ENCODE measurements at regions not wholly inside any gene's neighbourhood (a gene's known extent, or its start where the extent isn't known, plus 50 kb on each side); places are given as distances from the start of the nearest gene placed in this dataset.

GRCh38 chr4:77496457-77496856 is 109.2 kb upstream of the CXCL13 start:
- DNase-seq (ENCODE audit: extremely low read depth, low read depth): no peak
- TF ChIP-seq, protein P1, sequence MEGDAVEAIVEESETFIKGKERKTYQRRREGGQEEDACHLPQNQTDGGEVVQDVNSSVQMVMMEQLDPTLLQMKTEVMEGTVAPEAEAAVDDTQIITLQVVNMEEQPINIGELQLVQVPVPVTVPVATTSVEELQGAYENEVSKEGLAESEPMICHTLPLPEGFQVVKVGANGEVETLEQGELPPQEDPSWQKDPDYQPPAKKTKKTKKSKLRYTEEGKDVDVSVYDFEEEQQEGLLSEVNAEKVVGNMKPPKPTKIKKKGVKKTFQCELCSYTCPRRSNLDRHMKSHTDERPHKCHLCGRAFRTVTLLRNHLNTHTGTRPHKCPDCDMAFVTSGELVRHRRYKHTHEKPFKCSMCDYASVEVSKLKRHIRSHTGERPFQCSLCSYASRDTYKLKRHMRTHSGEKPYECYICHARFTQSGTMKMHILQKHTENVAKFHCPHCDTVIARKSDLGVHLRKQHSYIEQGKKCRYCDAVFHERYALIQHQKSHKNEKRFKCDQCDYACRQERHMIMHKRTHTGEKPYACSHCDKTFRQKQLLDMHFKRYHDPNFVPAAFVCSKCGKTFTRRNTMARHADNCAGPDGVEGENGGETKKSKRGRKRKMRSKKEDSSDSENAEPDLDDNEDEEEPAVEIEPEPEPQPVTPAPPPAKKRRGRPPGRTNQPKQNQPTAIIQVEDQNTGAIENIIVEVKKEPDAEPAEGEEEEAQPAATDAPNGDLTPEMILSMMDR (IDR thresholded peaks at IDR 0.05; ENCODE audit: low read depth, low read length): no peak

- DNase-seq (ENCODE audit: extremely low read depth, low read depth): no peak
- TF ChIP-seq, protein P1 (IDR thresholded peaks at IDR 0.05; ENCODE audit: low read depth, low read length): no peak
These were observed 104.8 kb upstream of the CXCL13 start for GRCh38 chr4:77500801-77501200.

DNA sequence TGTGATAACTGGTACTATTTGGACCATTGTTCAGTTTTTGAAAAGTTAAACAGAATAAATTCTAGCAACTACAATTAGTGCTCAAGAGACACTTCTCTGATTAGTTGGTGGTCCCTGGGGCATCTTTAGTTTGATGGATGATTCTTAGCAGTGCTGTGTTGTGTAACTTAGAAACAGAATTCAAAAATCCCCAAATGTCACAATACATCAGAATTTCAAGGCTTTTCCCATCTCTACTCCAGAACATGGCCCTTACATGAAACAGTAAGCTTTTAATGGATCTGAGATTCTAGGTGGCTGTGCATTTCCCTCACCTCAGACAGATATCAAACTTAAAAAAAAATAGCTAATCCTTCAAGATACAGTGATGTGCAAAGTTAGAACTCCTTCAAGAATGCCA is 104.4 kb upstream of the CXCL13 start:
- DNase-seq (ENCODE audit: extremely low read depth, low read depth): no peak
- TF ChIP-seq, protein P1 (IDR thresholded peaks at IDR 0.05; ENCODE audit: low read depth, low read length): no peak

- TF ChIP-seq, protein P1 (IDR thresholded peaks at IDR 0.05; ENCODE audit: low read depth, low read length): no peak
- DNase-seq (ENCODE audit: extremely low read depth, low read depth): no peak
These were observed 103.8 kb upstream of the CXCL13 start for GRCh38 chr4:77501851-77502250.

DNA sequence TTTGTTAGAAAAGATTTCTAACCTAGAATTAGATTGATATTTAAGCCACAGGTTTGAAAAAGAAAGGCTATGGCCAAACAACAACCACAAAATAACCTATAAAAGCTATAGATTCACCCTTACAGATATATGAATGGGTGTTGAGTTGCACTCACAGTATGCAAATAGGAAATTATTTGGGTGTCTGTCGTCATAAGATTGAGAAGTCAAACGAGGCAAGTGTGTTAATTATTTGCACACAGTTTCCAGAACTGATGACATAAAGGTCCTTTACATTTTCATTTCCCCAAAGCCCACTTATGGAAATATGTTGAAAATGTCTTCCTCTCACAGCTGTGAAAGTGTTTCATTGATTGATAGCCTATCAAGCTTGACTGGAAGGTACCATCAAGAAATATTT is 101.2 kb upstream of the CXCL13 start:
- DNase-seq (ENCODE audit: extremely low read depth, low read depth): no peak
- TF ChIP-seq, protein P1 (IDR thresholded peaks at IDR 0.05; ENCODE audit: low read depth, low read length): no peak

- TF ChIP-seq, protein P1 (IDR thresholded peaks at IDR 0.05; ENCODE audit: low read depth, low read length): no peak
- no peak for DNase-seq (ENCODE audit: extremely low read depth, low read depth)
These were observed 100.2 kb upstream of the CXCL13 start for GRCh38 chr4:77505275-77505957.

DNA sequence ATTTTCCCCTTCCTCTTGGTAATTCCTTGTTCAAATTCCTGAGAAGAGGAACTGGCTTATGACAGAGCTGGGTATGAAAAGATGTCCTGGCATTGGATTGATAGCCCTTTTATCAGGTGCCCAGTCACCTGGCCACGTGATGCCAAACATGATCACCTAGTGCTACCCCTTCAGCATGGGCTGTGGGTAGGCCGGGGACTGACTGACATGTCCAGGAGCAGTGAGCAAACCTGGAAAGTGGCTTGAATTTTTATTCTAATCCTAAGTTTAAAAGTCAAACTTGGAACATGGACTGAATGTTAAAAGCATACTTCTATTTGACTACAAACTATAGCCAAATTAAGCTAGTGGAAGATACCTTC is 99.7 kb upstream of the CXCL13 start:
- no peak for DNase-seq (ENCODE audit: extremely low read depth, low read depth)
- TF ChIP-seq, protein P1 (IDR thresholded peaks at IDR 0.05; ENCODE audit: low read depth, low read length): no peak
